Right lung (tissue), 2 donors: ENCODE measurements at regions not wholly inside any gene's neighbourhood (a gene's known extent, or its start where the extent isn't known, plus 50 kb on each side); places are given as distances from the start of the nearest gene placed in this dataset.
"Not testable (repeated sequence)": the region's sequence is repeated elsewhere in the genome, so short reads cannot be mapped to it uniquely, and the experiment has no call there.

ENCODE experiments used
- DNase-seq, 2 donors: peaks; one replicate each; pipeline ENCODE4 v3.0.0-alpha.2; 2013

DNA sequence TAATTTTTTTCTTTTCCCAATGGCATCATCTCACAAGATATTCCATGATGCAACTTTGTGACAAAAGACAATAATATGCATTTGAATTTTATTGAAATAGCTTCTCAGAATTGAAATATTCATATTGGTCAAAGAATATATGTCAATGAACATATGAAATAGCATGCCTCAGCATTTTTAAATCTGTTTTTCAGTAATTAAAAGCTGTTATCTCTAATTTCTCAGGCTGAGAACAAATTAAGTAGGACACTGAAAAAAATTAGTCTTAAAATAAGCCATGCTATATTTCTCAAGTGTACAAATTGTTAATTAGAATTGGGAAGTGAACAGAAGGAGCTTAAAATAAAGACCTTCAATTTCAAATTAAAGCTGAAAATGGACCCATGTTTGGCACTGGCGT is 570.1 kb downstream of the MFSD1 start:
- DNase-seq = no peak

DNA sequence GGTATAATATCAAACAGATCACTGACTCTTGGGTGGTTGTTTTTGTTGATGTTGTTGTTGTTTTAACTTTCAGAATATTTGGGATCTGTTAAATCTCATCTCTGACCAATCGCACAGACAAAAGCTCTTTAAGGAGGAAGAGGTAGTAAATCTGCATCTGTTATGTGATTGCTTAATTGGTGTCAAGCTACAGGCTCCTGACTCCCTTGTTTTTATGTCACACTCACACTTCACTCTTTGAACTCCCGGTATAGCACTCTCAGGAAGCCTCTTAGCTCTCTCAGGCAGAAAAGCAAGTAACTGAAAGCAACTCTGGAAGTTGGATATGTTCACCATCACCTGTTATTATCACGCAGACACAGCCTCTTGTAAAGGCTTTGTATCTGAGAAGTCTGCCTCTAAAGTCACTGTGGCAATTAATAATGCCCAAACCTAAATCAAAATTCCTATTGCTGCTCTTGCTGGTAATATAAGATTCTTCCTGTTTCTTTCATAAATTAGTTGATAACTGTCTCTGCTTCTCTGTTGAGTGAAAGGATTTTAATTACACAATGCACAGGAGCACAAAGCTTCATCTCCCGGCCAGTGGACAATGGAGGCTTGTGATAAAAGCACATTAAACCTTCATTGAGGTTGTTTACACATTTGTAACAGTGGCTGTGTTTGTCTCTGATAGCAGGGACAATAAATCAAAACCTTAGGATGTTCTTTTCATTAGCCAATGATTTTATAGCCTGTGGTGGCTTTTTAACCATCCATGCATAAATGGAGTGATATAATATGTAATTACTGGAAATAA is 576.7 kb downstream of the MFSD1 start:
- DNase-seq = no peak

DNA sequence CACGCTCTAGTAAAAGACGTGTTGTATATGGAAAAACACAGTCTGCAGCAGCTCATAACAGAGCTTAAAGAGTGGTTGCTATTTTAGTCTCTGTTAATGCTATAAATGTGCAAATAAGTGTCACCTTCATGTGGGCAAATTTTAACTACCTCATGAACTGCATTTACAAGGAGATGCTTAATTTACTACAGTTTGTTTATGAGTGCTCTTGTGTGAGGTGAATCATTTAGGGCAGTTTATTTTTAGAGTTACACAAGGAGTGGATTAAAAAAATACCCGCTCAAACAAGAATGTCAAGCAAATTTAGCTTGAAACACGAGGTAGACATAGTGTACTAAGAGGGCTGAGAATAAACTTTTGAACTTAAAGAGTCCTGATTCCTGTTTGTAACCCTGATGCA is 579.0 kb downstream of the MFSD1 start:
- no peak for DNase-seq

DNA sequence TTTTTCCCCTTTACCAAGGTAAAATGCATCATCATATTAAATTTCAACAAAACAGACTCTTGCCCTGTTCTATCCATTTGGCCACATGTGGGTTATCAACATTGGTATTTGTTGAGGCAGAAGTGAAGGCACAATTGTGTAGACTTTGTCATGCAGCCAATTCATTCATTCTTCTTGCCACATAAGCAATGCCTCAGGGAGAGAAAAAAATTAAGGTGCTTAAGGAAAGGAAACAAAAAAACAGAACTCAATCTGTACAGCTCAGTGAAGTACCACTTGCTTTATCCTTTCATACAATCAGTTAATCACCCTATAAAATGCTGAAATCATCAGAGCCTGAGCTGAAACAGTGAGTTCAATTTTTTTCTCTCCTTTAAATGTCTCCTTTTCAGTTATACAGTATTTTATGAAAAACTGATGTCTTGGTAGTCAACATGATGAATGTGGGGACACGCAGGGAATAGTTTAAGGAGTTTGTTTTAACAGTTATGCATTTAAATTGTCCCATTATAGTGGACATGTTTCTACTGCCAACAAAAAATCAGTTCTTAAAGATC is 588.9 kb downstream of the MFSD1 start:
- DNase-seq = no peak

DNA sequence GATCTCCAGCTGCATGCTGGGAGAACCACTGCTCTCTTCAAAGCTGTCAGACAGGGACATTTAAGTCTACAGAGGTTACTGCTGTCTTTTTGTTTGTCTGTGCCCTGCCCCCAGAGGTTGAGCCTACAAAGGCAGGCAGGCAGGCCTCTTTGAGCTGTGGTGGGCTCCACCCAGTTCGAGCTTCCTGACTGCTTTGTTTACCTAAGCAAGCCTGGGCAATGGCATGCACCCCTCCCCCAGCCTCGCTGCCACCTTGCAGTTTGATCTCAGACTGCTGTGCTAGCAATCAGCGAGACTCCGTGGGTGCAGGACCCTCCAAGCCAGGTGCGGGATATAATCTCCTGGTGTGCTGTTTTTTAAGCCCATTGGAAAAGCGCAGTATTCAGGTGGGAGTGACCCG is 591.0 kb upstream of the IL12A start:
- not testable (repeated sequence) for DNase-seq

DNA sequence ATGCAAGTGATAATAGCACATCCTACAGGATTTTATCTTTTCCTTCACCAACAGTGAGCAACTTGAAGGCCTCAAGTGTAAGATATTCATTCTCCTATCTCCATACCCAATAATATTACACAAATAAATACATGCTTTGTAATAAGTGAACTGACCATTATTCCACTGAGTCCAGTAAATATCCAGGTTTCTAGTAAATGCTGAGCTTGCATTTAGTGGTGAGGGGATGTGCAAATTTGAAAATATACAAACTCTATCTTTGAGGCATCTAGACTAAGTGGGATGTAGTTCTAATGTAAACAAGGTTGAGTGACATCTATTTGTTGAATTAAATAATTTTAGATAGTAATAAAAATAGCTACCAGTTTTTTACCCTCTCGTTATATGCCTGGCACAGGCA is 587.6 kb upstream of the IL12A start:
- no peak for DNase-seq

DNA sequence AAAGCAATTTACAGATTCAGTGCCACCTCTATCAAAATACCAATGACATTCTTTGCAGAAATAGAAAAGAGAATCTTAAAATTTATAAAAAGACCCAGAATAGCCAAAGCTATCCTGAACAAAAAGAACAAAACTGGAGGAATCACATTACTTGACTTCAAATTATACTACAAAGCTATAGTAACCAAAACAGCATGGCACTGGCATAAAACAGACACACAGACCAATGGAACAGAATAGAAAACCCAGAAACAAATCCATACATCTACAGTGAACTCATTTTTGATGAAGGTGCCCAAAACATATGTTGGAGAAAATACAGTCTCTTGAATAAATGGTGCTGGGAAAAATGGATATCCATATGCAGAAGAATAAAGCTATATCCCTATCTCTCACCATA is 578.9 kb upstream of the IL12A start:
- not testable (repeated sequence) for DNase-seq

DNA sequence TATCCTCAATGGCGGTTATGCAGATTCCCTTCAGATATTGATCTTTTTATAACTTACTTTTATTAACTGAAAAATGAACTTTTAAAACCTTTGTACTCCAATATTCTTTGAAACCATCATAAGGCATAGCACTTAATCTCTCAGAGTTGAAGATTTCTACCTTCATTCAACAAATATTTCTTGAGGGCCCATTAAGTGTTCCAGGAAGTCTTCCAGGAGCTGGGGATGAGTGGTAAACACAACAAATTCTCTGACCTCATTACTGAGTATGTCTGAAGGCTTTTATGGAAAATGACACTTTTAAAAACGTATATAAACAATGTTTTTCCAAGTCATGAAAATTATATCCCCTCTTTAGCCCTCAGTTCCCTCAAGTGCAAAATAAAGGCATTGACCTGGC is 575.3 kb upstream of the IL12A start:
- DNase-seq = no peak

DNA sequence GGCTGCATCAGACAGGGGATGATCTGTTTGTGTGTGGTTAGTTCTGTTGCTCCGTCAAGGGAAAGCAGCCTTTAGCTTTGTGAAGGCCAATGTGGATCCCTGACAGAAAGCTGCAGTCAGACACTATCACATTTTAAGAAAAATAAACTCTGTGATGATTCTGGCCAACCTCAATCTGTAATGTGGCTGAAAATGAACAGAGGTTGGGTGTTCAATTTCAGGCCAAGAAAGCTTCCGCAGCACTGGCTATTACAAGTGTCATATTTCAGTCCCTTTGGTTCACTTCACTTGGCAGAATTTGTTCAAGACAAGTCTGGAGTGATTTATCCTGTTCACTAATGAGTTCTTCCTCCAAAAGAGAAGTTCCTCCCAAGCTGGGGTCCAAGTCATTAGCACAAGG is 571.8 kb upstream of the IL12A start:
- DNase-seq = no peak

DNA sequence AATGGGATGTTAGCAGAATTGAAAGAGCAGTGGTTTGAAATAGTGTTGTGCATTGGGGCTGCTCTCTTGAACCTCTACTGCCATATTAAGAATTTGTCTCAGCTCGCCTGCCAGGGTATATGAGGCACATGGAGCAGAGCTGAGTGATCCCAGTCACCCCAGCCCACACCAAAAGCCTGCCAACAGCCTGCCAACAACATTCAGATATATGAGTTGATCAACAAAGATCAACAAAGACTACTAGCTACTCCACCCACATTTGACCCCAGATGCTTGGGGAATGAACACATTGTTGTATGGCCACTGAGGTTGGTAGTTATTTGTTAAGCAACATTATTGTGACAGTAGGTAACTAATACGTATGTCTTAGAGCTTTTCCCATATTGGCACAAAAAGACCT is 570.9 kb upstream of the IL12A start:
- no peak for DNase-seq

DNA sequence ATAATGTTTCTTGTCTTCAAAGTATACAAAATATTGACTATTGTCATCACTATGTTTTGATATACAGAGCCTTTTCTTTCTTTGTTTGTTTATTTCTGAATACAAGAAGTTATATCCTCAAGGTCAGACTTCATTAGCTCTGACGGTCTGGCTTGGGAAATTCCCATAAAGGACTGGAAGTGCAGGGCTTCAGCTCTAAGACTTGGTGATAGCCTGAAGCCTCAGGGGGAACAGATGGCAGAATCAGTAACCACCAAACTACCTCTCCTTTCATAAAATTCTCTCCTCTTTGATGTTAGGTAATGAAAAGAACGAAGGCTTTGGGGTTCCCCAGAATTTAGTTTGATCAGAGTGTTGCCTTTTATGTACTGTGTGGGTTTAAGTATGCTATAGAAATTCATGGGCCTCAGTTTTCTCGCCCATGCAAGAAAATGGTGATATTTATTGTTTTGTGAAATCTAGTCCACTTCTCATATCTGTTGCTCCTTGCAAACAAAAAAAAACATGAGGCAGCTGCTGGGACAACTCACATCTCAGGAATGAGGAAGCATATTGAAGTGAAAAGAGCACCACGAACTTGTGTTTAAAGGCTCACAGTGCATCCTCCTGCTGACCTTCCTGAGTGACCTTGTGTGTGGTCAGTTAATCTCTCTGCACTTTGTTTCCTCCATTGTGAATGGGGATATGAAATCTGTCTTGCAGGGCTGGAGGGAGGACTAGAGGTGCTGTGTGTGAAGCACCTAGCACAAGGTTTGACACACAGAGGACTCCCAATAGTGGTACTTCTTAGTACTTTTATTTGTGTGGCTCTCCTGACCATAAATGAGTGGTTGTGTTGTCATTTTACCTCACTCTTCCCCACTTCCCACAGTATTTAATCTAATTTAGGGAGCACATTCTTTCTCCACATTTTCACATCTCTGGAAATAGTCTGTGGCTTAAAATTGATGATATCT is 569.8 kb upstream of the IL12A start:
- no peak for DNase-seq

DNA sequence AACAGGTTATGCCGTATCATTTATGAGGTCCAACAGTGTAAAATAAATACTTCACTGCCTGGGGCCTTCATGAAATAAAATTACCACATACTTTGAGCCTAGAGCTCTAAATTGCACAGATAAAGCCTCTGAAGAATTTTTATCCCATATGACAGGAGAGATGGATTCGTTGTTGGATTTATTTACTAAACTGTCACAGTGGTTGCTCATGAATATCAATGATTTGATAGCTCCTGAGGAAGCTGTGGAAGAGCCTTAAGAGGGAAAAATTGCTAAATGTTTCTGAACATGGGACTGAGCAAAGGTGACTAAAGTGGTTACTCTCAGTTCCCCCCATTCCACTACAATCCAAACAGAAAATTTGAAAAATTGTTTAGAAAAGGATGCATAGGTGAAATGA is 558.9 kb upstream of the IL12A start:
- no peak for DNase-seq

DNA sequence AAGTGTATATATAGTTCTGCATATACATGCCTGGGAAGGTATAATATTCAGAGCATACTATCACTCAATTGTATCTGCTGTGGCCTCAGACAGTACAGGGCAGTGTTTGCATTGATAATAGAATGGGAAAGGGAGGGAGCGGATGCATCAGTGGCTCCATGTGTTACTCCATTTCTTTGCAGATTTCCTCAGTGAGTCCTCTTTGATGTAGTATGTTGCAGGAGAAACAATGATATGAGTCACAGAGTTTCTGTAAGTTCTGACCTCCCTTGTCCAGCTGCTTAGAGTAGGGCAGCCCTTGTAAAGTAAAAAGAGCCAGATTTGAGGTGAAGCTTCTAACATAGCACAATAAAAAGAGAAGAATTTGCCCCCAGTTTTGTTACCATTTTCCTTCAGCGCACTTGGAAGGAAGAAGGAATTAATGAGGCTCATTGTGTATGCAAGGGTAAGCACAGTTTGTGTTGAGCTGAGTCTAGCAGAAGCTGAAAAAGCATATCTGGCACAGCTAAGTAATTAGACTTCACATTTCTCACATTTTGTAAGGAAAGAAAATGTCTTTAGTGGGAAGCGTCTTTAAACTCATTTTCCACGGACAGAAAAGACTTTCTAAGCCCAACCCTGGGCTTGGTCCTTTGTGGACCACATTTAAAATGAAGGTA is 555.8 kb upstream of the IL12A start:
- DNase-seq = no peak

DNA sequence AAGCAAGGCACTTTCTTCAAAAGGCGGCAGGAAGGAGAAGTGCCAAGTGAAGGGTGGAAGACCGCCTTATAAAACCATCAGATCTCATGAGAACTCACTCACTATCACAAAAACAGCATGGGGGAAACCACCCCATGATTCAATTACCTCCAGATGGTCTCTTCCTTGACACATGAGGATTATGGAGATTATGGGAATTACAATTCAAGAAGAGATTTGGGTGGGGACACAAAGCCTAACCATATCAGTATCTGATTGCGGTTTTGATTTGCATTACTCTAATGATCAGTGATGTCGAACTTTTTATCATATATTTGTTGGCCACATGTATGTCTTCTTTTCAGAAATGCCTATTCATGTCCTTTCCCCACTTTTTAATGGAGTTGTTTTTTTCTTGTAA is 549.3 kb upstream of the IL12A start:
- DNase-seq = no peak

DNA sequence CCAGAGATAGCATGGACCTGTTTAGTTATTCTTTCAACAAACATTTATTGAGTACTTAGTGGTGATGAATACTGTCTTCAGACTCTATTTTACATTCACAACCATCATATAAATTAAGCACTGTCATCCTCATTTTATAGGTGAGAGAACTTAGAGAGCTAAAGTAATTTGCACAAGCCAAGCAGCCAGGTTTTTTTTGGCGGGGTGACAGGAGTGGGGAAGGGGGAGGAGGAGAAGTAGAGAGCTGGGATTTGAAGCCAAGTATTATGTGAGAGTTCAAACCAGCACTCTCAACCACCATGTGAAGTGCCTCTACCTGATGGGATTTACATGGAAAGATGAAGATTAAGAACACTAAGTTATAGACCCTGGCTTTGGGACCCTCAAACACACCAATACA is 547.4 kb upstream of the IL12A start:
- DNase-seq = no peak

DNA sequence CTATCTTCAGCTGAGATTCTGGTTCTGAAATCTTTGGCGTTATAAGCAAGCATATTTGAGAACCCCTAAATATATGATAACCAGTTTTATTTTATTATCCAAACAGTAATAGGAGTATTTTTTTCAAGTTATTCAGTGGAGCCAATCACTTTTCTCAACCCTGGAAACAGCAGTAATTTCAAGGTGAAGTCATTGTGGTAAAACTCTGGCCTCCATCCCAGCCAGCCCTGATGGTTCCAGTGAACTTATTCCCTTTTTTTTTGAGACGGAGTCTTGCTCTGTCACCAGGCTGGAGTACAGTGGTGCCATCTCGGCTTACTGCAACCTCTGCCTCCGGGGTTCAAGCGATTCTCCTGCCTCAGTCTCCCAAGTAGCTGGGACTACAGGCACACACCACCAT is 545.4 kb upstream of the IL12A start:
- no peak for DNase-seq

DNA sequence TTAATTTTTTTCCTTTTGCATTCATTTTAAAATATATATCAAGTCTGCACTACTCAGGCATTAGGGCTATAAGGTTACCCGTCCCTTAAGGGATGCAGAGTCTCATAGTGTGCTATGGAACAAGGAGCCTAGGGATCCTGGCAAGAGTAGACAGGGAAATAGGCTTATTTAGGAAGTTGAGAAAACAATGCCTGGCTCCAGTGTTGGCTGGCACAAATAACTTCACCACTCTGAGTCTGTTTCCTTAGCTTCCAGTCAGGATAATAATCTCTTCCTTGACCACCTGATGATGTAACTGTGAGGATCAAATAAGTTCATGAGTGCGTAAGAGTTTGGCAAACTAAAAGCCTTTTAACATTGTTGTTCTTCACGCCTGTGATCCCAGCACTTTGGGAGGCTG is 540.8 kb upstream of the IL12A start:
- no peak for DNase-seq

DNA sequence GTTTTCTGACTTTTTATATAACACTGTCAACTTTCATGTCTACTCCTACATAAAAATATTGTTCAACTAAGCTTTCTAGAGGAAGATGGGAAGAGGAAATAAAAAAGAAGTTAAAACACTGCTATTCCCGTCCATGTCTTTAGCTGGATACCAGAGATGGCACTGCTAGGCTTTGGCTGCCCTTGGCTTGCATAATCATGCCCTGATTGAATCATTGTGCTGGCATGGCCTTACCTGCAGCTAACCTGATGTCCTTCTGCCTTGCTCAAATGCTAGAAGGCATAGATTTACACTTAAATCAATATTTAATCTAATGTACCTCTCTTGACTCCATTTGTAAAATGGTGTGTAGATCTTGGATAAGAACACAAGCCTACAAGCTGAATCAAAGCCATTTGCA is 539.7 kb upstream of the IL12A start:
- DNase-seq = no peak

DNA sequence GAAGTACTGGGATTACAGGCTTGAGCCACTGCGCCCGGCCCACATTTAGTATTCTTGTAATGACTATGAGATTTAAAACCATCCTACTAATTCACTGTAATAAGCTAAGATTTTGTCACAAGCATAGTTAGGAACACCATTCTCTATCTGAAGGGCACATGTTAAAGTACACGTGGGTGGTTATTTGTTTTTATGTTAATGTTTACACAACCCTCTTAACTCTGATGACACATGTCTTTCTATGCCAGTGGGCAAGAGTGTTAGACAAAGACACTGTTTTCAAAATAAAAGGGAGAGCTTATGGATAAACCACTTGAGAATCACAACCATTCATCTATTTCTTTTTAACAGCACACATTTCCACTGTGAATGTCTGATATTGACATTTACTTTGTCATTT is 537.6 kb upstream of the IL12A start:
- DNase-seq = no peak

DNA sequence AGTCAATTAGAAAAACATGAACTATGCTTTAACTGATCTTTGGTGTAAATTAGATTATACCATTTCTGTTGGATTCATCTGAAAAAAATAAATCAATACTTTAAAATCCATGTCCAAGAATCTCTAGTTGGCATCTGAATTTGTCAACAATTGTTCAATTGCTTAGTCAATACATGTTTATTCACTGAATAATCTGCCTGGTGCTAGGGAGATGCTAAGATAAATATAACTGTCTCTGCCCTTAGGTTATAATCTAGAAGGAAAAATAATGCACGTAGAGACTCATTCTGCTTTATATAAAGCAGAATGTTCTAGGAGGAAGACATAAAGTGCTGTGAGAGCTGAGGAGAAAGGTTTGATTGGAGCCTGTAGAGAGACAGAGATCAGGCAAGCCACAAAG is 537.2 kb upstream of the IL12A start:
- DNase-seq = no peak

DNA sequence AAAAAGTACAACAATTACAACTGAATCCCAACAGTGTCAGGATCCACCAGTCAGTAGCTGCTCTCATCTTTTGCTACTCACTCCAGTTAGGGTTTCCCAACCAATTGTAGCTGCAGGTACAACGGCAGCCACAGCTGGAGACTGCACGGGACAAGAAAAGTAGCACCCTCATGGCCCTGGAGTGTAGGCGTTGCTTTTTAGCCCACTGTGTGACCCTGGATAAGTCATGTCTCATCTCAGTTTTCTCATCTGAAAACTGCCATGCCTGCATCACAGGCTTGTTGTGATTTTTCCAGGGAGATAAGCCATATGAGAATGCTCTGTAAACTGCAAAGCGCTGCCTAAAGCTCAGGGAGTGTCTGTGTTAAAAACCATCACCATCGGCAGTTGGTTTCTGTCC is 535.6 kb upstream of the IL12A start:
- DNase-seq = no peak

DNA sequence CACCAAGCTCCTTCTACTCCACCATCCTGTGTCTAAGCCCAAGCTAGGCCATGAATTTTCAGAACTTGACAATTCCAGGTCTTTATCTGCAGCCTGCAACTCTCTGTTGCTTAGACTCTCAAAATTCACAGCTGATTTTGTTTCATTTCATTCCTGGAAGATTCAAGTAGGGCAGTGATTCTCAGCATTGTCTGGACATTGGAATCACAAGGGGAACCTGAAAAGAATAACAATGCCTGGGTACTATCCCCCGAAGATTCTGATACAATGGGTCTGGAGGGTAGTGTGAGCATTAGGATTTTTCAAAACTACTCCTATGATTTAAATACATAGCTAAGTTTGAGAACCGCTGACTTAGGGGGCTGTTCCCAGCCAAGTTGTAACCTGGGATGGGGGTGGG is 534.7 kb upstream of the IL12A start:
- no peak for DNase-seq
